ENCODE measurements at regions not wholly inside any gene's neighbourhood (a gene's known extent, or its start where the extent isn't known, plus 50 kb on each side); places are given as distances from the start of the nearest gene placed in this dataset.
"Not testable (repeated sequence)": the region's sequence is repeated elsewhere in the genome, so short reads cannot be mapped to it uniquely, and the experiment has no call there.

- no peaks in the 10 kb centered on the region for H3K9me3 Mint-ChIP-seq (ENCODE audit: low read depth)
- no peaks in the 10 kb centered on the region for H3K27me3 Mint-ChIP-seq
- H3K4me1 Mint-ChIP-seq (ENCODE audit: low read depth) = no peaks in the 10 kb centered on the region
- no peak overlapping the region for H3K27ac Mint-ChIP-seq
- H3K4me3 Mint-ChIP-seq = no peak overlapping the region
- no peaks in the 10 kb centered on the region for H3K36me3 Mint-ChIP-seq
These were observed 427.1 kb downstream of the TFEC start for GRCh38 chr7:115603416-115603815.

DNA sequence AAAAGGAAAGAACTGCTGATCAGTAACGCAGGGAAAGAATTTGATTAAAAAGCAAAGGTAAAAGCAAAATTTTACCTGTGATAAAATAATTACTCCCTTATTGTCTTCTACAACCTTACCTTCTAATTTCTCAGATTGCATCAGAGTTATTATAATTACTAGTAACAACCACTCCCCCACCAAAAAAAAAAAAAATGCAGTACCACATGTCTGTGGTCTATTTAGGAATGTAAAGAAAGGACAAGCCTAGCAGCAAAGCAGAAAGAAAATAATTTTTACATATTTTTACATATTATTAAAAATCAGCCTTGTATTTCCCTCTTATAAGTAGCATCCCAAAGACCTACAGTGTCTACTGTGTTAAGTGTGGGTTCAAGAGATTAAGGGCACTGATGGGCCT, 430.4 kb downstream of the TFEC start:
- H3K4me3 Mint-ChIP-seq = no peak overlapping the region
- H3K4me1 Mint-ChIP-seq (ENCODE audit: low read depth) = no peaks in the 10 kb centered on the region
- peaks cover 5% of the 10 kb centered on the region for H3K9me3 Mint-ChIP-seq (ENCODE audit: low read depth)
- H3K27me3 Mint-ChIP-seq = no peaks in the 10 kb centered on the region
- H3K36me3 Mint-ChIP-seq = no peaks in the 10 kb centered on the region
- no peak overlapping the region for H3K27ac Mint-ChIP-seq

DNA sequence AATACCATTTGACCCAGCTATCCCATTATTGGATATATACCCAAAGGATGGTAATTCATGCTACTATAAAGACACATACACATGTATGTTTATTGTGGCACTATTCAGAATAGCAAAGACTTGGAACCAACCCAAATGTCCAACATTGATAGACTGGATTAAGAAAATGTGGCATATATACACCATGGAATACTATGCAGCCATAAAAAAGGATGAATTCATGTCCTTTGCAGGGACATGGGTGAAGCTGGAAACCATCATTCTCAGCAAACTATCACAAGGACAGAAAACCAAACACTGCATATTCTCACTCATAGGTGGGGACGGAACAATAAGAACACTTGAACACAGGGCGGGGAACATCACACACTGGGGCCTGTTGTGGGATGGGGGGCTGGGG, 431.4 kb downstream of the TFEC start:
- H3K27ac Mint-ChIP-seq; H3K9me3 Mint-ChIP-seq (ENCODE audit: low read depth); H3K4me1 Mint-ChIP-seq (ENCODE audit: low read depth); H3K36me3 Mint-ChIP-seq; H3K4me3 Mint-ChIP-seq; H3K27me3 Mint-ChIP-seq: not testable (repeated sequence)

DNA sequence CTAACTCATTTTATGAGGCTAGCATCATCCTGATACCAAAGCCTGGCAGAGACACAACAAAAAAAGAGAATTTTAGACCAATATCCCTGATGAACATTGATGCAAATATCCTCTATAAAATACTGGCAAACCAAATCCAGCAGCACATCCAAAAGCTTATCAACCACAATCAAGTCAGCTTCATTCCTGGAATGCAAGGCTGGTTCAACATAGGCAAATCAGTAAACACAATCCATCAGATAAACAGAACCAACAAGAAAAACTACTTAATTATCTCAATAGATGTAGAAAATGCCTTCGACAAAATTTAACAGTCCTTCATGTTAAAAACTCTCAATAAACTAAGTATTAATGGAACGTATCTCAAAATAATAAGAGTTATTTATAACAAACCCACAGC, 433.3 kb downstream of the TFEC start:
- H3K9me3 Mint-ChIP-seq (ENCODE audit: low read depth); H3K27me3 Mint-ChIP-seq; H3K4me1 Mint-ChIP-seq (ENCODE audit: low read depth); H3K36me3 Mint-ChIP-seq; H3K27ac Mint-ChIP-seq; H3K4me3 Mint-ChIP-seq: not testable (repeated sequence)

DNA sequence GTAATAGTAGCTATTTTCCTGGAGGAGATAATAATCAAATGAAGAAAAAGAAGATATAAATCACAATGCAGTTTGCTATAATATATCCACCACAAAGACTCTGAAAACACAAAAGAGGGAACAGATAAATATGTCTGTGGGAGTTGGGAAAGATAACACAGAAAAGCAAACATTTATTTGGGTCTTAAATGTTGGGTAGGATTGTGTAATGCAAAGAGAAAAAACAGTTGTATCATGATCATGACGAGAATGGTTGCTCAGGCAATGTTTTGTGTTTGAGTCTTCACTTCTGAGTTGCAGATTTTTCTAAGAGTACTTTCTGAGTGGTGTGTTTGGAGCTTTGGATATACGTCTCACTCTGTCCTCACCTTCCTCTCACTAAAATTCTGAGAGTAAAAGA, 437.5 kb downstream of the TFEC start:
- Mint-ChIP-seq H3K4me1 (ENCODE audit: low read depth) (no peaks in the 10 kb centered on the region), H3K9me3 (ENCODE audit: low read depth) (peaks cover 5% of the 10 kb centered on the region), H3K36me3 (no peaks in the 10 kb centered on the region), H3K27me3 (no peaks in the 10 kb centered on the region), H3K27ac (no peak overlapping the region), H3K4me3 (no peak overlapping the region)

DNA sequence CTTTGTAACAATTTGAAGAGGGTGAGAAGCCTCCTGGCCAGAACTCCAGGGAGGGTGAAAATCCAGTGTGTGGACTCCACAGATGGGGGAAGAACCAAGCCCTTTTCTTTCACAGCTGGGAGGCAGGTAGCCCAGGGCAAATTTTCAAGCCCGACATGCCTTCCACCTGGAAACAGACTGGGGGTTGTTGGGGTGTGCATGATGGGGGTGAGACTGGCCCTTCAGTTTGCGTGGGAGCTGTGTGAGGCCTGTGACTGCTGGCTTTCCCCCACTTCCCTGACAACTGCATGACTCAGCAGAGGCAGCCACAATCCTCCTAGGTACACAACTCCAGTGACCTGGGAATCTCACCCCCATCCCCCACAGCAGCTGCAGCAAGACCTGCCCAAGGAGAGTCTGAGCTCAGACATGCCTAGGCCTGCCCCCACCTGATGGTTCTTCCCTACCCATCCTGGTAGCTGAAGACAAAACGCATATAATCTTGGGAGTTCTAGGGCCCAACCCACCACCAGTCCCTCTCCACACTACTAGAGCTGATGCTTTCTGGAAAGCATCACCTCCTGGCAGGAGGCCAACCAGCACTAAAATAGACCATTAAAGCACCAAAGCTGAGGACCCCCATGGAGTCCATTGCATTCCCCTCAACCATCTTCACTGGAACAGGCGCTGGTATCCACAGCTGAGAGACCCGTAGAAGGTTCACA, 445.4 kb downstream of the TFEC start:
- Mint-ChIP-seq H3K9me3 (ENCODE audit: low read depth) (no peaks in the 10 kb centered on the region), H3K4me1 (ENCODE audit: low read depth) (no peaks in the 10 kb centered on the region), H3K36me3 (no peaks in the 10 kb centered on the region), H3K27ac (no peak overlapping the region), H3K27me3 (peaks cover 1% of the 10 kb centered on the region), H3K4me3 (no peak overlapping the region)

DNA sequence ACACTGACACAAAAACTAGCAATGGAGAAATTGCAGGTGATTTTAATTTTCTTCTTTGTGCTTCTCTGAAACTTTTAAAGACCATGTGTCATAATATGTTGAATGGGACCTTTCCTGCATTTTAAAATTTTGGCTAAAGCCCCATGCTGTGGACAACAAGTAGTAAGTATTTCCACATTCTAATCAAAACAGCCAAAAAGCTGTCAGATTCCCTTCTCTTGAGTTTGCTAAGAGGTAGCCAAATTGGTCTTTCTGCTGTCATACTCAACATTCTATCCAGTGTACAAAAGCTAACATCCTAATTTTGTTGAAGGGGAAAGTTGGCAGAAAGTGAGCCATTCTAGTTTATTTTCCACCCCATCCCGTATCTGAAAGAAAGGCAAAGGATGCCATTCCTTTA, 447.6 kb downstream of the TFEC start:
- H3K27ac Mint-ChIP-seq = no peak overlapping the region
- no peak overlapping the region for H3K4me3 Mint-ChIP-seq
- no peaks in the 10 kb centered on the region for H3K4me1 Mint-ChIP-seq (ENCODE audit: low read depth)
- H3K9me3 Mint-ChIP-seq (ENCODE audit: low read depth) = no peaks in the 10 kb centered on the region
- peaks cover 1% of the 10 kb centered on the region for H3K27me3 Mint-ChIP-seq
- no peaks in the 10 kb centered on the region for H3K36me3 Mint-ChIP-seq

GRCh38 chr7:115578576-115578975, 452.0 kb downstream of the TFEC start:
- H3K4me3 Mint-ChIP-seq = no peak overlapping the region
- no peaks in the 10 kb centered on the region for H3K36me3 Mint-ChIP-seq
- H3K9me3 Mint-ChIP-seq (ENCODE audit: low read depth) = no peaks in the 10 kb centered on the region
- no peak overlapping the region for H3K27ac Mint-ChIP-seq
- peaks cover 4% of the 10 kb centered on the region for H3K27me3 Mint-ChIP-seq
- H3K4me1 Mint-ChIP-seq (ENCODE audit: low read depth) = no peaks in the 10 kb centered on the region

DNA sequence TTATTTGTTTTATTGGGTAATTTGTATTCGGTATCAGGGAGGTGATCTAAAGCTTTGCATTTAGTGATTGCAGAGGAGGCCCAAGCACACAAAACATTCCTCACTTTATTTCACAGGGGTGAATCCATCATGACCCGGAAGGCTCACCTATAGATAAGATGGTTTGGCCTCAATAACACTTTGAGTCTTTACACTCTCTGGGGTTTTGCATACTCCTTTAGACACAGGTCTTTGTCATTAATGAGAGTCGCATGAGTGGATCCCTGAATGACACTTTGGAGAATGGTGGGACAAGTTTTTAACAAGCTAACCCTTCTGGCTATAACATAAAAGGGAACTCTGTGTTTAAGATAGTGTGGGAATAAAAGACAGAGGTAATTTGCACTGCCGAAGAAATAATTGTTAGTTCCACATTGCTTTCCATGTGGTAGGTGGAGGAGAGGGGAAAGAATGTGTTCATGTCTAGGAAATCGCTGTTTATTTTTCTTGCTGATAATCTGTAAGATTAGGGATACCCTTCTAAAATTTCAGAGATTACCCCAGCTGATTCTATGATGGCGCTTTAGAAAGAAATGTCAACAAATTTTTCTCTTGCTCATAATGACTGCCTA, 455.8 kb downstream of the TFEC start:
- no peaks in the 10 kb centered on the region for H3K4me1 Mint-ChIP-seq (ENCODE audit: low read depth)

GRCh38 chr7:115572111-115572510, 458.5 kb downstream of the TFEC start:
- H3K4me3 Mint-ChIP-seq = no peak overlapping the region
- no peaks in the 10 kb centered on the region for H3K36me3 Mint-ChIP-seq
- H3K27ac Mint-ChIP-seq = no peak overlapping the region
- peaks cover 6% of the 10 kb centered on the region for H3K27me3 Mint-ChIP-seq
- H3K4me1 Mint-ChIP-seq (ENCODE audit: low read depth) = no peaks in the 10 kb centered on the region
- no peaks in the 10 kb centered on the region for H3K9me3 Mint-ChIP-seq (ENCODE audit: low read depth)

More for the DNA sequence above, 455.8 kb downstream of the TFEC start:
- H3K27me3 Mint-ChIP-seq = peaks cover 5% of the 10 kb centered on the region
- no peak overlapping the region for H3K27ac Mint-ChIP-seq
- no peaks in the 10 kb centered on the region for H3K9me3 Mint-ChIP-seq (ENCODE audit: low read depth)
- H3K4me3 Mint-ChIP-seq = no peak overlapping the region
- H3K36me3 Mint-ChIP-seq = no peaks in the 10 kb centered on the region

DNA sequence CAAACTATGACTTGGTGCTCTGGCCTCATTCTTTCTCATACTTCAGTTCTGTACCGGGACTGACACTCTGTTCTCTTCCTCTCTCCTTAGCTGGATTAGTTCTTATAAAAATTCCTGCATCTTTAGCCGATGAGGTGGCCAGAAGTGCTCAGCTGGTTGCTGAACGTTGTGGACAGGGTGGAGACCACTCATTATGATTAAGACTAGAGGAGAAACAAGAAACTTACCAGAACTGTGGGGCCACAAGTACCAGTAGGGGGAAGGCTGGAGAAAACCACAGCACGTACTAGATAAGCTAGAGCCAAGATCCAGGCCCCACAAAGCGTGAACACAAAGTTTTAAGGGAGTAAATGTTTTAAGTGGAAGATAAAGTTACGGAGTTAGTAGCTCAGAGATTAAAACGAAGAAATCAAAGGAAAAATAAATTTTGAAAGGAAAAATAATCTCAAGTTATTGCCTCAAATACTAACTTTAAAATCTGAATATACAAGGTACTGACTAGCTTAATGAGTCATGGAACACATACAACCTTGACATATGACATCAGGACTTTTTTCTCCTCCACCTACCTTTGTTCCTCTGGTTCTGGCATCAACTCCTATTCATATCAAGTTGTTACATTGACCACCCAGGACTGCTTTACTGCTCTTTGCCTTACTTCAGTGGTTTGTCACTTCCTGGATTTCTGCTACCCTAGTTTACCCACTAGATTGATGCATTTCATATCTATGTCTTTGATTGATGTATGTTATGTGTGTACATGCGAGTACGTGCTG, 469.0 kb downstream of the TFEC start:
- H3K4me3 Mint-ChIP-seq = no peak overlapping the region
- peaks cover 4% of the 10 kb centered on the region for H3K27me3 Mint-ChIP-seq
- H3K9me3 Mint-ChIP-seq (ENCODE audit: low read depth) = no peaks in the 10 kb centered on the region
- H3K4me1 Mint-ChIP-seq (ENCODE audit: low read depth) = no peaks in the 10 kb centered on the region
- no peaks in the 10 kb centered on the region for H3K36me3 Mint-ChIP-seq
- no peak overlapping the region for H3K27ac Mint-ChIP-seq

GRCh38 chr7:115559877-115560276, 470.7 kb downstream of the TFEC start:
- H3K4me3 Mint-ChIP-seq = no peak overlapping the region
- H3K27ac Mint-ChIP-seq = no peak overlapping the region
- H3K36me3 Mint-ChIP-seq = no peaks in the 10 kb centered on the region
- H3K4me1 Mint-ChIP-seq (ENCODE audit: low read depth) = no peaks in the 10 kb centered on the region
- peaks cover 4% of the 10 kb centered on the region for H3K27me3 Mint-ChIP-seq
- H3K9me3 Mint-ChIP-seq (ENCODE audit: low read depth) = no peaks in the 10 kb centered on the region

- H3K4me1 Mint-ChIP-seq (ENCODE audit: low read depth) = no peaks in the 10 kb centered on the region
- H3K27ac Mint-ChIP-seq = no peak overlapping the region
- H3K36me3 Mint-ChIP-seq = no peaks in the 10 kb centered on the region
- no peaks in the 10 kb centered on the region for H3K9me3 Mint-ChIP-seq (ENCODE audit: low read depth)
- H3K27me3 Mint-ChIP-seq = peaks cover 4% of the 10 kb centered on the region
- H3K4me3 Mint-ChIP-seq = no peak overlapping the region
These were observed 472.4 kb downstream of the TFEC start for GRCh38 chr7:115558161-115558560.

DNA sequence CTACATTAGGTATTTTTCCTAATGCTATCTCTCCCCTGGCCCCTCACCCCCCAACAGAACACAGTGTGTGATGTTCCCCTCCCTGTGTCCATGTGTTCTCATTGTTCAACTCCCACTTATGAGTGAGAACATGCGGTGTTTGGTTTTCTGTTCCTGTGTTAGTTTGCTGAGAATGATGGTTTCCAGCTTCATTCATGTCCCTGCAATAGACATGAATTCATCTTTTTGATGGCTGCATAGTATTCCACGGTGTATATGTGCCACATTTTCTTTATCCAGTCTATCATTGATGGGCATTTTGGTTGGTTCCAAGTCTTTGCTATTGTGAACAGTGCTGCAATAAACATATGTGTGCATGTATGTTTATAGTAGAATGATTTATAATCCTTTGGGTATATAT, 473.3 kb downstream of the TFEC start:
- not testable (repeated sequence) for H3K27me3 Mint-ChIP-seq; H3K27ac Mint-ChIP-seq; H3K9me3 Mint-ChIP-seq (ENCODE audit: low read depth); H3K4me1 Mint-ChIP-seq (ENCODE audit: low read depth); H3K4me3 Mint-ChIP-seq; H3K36me3 Mint-ChIP-seq

- Mint-ChIP-seq H3K36me3 (no peaks in the 10 kb centered on the region), H3K27ac (no peak overlapping the region), H3K9me3 (ENCODE audit: low read depth) (no peaks in the 10 kb centered on the region), H3K4me3 (no peak overlapping the region), H3K27me3 (no peaks in the 10 kb centered on the region), H3K4me1 (ENCODE audit: low read depth) (no peaks in the 10 kb centered on the region)
These were observed 477.8 kb downstream of the TFEC start for GRCh38 chr7:115552766-115553165.

All from activated naive CD8-positive, alpha-beta T cell (primary cell).